ENCODE measurements at regions not wholly inside any gene's neighbourhood (a gene's known extent, or its start where the extent isn't known, plus 50 kb on each side); places are given as distances from the start of the nearest gene placed in this dataset.

DNA sequence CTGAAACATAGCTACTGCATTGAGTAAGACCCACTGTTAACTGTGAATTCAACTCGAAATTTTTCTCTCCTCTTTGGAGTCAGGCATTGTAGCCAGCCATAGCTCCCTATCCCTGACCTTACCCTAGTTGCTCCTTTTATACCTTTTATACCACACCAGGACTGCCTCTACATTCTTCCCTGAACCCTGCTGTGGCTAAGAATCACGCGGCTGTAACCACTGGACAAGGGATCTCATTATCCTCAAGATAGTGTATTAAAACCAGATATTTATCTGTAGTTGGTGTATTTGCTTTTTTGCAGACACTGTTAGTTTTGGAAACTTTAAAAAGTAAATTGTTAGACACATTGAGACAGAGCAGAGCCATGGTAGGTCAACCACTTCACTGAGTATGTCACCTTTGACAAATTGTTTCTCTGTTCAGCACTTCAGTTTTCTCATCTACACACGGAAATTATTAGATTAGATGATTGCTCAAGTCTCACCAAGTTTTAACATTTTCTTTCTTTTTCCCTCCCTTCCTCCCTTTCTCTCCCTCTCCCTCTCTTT lies 136.5 kb upstream of the PRNP start:
- no peak overlapping the region for H3K27ac Mint-ChIP-seq
- H3K9me3 Mint-ChIP-seq = no peaks in the 10 kb centered on the region
- H3K4me3 Mint-ChIP-seq = no peak overlapping the region
- TF ChIP-seq, protein P1, sequence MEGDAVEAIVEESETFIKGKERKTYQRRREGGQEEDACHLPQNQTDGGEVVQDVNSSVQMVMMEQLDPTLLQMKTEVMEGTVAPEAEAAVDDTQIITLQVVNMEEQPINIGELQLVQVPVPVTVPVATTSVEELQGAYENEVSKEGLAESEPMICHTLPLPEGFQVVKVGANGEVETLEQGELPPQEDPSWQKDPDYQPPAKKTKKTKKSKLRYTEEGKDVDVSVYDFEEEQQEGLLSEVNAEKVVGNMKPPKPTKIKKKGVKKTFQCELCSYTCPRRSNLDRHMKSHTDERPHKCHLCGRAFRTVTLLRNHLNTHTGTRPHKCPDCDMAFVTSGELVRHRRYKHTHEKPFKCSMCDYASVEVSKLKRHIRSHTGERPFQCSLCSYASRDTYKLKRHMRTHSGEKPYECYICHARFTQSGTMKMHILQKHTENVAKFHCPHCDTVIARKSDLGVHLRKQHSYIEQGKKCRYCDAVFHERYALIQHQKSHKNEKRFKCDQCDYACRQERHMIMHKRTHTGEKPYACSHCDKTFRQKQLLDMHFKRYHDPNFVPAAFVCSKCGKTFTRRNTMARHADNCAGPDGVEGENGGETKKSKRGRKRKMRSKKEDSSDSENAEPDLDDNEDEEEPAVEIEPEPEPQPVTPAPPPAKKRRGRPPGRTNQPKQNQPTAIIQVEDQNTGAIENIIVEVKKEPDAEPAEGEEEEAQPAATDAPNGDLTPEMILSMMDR (IDR thresholded peaks at IDR 0.05; ENCODE audit: unreplicated experiment) = no peak
- no peaks in the 10 kb centered on the region for H3K36me3 Mint-ChIP-seq
- H3K4me1 Mint-ChIP-seq = no peaks in the 10 kb centered on the region
- peaks cover 14% of the 10 kb centered on the region for H3K27me3 Mint-ChIP-seq (ENCODE audit: low read depth)
- DNase-seq (ENCODE audit: low spot score in 2 of 2, unreplicated experiment in 2 of 2) = no peak

DNA sequence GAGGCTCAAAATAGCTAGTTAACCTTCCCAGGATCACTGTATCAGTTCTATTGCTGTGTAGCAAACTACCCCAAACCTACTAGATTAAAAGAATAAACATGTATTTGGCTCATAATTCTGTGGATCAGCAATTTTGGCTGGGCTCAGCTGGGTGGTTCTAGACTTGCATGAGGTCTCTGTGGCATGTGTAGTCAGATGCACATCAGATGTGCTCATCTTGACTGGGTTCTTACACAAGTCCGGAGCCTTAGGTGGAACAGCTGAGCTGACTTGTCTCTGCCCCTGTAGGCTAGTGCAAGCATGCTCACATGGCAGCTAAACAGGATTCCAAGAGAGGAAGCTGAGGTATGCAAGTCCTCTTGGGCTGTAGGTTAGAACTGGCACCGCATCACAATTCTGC lies 137.7 kb upstream of the PRNP start:
- no peak overlapping the region for H3K4me3 Mint-ChIP-seq
- H3K36me3 Mint-ChIP-seq = no peaks in the 10 kb centered on the region
- no peak overlapping the region for H3K27ac Mint-ChIP-seq
- no peak for DNase-seq (ENCODE audit: low spot score in 2 of 2, unreplicated experiment in 2 of 2)
- H3K27me3 Mint-ChIP-seq (ENCODE audit: low read depth) = peaks cover 14% of the 10 kb centered on the region
- no peaks in the 10 kb centered on the region for H3K4me1 Mint-ChIP-seq
- TF ChIP-seq, protein P1 (IDR thresholded peaks at IDR 0.05; ENCODE audit: unreplicated experiment) = no peak
- H3K9me3 Mint-ChIP-seq = no peaks in the 10 kb centered on the region

DNA sequence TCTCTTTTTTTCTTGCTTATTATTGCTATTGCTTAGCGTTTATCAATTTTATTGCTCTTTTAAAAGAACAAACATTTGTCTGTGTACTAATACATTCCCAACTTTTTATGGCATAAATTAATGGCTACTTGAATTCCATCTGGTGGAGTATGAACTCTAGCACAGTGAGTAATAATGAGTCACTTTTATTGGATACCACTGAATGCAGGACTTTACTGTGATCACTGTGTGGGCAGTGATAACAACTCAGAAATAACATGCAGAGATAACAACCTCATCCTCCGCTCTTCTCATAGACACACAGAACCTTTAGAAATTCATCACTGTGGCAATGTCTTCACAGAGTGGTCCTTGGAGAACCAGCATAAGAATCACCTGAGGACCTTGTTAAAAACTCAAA lies 139.5 kb upstream of the PRNP start:
- H3K36me3 Mint-ChIP-seq = no peaks in the 10 kb centered on the region
- H3K27me3 Mint-ChIP-seq (ENCODE audit: low read depth) = peaks cover 16% of the 10 kb centered on the region
- DNase-seq (ENCODE audit: low spot score in 2 of 2, unreplicated experiment in 2 of 2) = no peak
- H3K4me1 Mint-ChIP-seq = no peaks in the 10 kb centered on the region
- no peaks in the 10 kb centered on the region for H3K9me3 Mint-ChIP-seq
- TF ChIP-seq, protein P1 (IDR thresholded peaks at IDR 0.05; ENCODE audit: unreplicated experiment) = no peak
- H3K27ac Mint-ChIP-seq = no peak overlapping the region
- no peak overlapping the region for H3K4me3 Mint-ChIP-seq

DNA sequence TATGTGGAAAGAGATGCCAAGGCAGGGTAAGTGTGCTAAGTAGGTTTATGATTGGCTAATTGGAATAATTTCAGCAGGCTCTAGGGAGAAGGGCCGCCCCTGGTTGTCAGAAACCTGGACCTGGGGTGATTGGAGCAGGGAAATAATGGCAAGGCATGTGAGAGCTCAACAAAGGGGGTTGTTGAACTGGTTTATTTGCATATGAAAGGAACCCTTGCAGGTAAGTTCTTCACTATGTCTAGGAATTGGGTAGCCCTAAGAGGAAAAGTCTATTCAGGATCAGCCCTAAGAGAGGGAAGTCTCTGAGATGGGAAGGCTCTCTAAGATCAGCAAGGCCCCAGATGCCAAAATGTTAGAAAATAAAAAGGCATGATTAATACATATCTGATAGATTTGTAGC lies 139.9 kb upstream of the PRNP start:
- peaks cover 16% of the 10 kb centered on the region for H3K27me3 Mint-ChIP-seq (ENCODE audit: low read depth)
- TF ChIP-seq, protein P1 (IDR thresholded peaks at IDR 0.05; ENCODE audit: unreplicated experiment) = no peak
- H3K9me3 Mint-ChIP-seq = no peaks in the 10 kb centered on the region
- no peak for DNase-seq (ENCODE audit: low spot score in 2 of 2, unreplicated experiment in 2 of 2)
- no peaks in the 10 kb centered on the region for H3K36me3 Mint-ChIP-seq
- H3K4me3 Mint-ChIP-seq = no peak overlapping the region
- no peaks in the 10 kb centered on the region for H3K4me1 Mint-ChIP-seq
- H3K27ac Mint-ChIP-seq = no peak overlapping the region

DNA sequence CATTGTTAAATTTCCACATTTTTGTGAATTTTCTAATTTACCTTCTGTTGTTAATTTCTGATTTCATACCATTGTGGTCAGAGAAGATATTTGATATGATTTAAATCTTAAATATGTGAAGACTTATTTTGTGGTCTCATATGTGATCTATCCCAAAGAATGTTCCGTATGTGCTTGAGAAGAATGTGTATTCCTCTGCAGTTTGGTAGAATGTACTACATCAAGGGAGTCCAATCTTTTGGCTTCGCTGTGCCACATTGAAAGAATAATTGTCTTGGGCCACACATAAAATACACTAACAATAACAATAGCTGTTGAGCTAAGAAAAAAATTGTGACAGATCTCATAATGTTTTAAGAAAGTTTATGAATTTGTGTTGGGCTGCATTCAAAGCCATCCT lies 140.7 kb upstream of the PRNP start:
- H3K4me3 Mint-ChIP-seq = no peak overlapping the region
- DNase-seq (ENCODE audit: low spot score in 2 of 2, unreplicated experiment in 2 of 2) = no peak
- H3K27me3 Mint-ChIP-seq (ENCODE audit: low read depth) = peaks cover 23% of the 10 kb centered on the region
- no peak overlapping the region for H3K27ac Mint-ChIP-seq
- TF ChIP-seq, protein P1 (IDR thresholded peaks at IDR 0.05; ENCODE audit: unreplicated experiment) = no peak
- H3K9me3 Mint-ChIP-seq = no peaks in the 10 kb centered on the region
- H3K4me1 Mint-ChIP-seq = no peaks in the 10 kb centered on the region
- no peaks in the 10 kb centered on the region for H3K36me3 Mint-ChIP-seq

DNA sequence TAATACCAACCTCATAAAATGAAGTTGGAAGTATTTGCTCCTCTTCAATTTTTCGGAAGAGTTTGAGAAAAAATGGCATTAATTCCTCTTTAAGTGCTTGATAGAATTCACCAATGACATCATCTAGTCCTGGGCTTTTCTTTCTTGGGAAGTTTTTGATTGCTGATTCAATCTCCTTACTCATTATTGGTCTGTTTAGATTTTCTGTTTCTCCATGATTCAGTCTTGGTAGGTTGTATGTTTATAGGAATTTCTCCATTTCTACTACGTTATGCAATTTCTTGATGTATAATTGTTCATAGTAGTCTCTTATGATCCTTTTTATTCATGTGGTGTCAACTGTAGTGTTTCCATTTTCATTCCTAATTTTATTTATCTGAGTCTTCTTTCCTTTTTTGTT lies 141.5 kb upstream of the PRNP start:
- no peaks in the 10 kb centered on the region for H3K4me1 Mint-ChIP-seq
- no peaks in the 10 kb centered on the region for H3K36me3 Mint-ChIP-seq
- H3K27me3 Mint-ChIP-seq (ENCODE audit: low read depth) = peaks cover 25% of the 10 kb centered on the region
- no peaks in the 10 kb centered on the region for H3K9me3 Mint-ChIP-seq
- H3K4me3 Mint-ChIP-seq = no peak overlapping the region
- H3K27ac Mint-ChIP-seq = no peak overlapping the region
- DNase-seq (ENCODE audit: low spot score in 2 of 2, unreplicated experiment in 2 of 2) = no peak
- TF ChIP-seq, protein P1 (IDR thresholded peaks at IDR 0.05; ENCODE audit: unreplicated experiment) = no peak

Data from mesothelial cell of epicardium (in vitro differentiated cells).